ENCODE measurements at regions not wholly inside any gene's neighbourhood (a gene's known extent, or its start where the extent isn't known, plus 50 kb on each side); places are given as distances from the start of the nearest gene placed in this dataset.

DNA sequence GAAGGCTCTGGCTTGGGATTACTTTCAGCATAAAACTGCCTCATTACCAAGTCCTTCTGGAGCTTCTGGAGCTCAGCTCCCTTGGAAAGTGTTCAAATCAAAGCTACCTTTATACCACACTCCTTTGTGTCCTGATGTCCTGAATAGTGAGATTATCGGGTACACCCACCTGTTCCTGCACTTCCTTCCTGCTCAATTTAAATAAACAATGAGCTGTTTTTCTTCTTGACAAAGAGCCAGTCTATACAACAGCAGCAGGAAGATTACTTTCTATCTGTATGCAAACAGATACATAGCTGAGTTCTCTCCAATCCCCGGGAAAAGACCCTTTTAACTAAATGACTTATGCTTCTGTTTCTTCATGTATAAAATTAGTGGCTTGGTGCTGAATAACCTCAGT lies 258.0 kb upstream of the FMN2 start:
- no peak overlapping the region for H3K27ac ChIP-seq
- TF ChIP-seq POLR2AphosphoS5 (IDR thresholded peaks at IDR 0.05) (no peak), POLR2A (IDR thresholded peaks at IDR 0.05) (no peak), EP300 (IDR thresholded peaks at IDR 0.05) (no peak)
- TF ChIP-seq, protein P1, sequence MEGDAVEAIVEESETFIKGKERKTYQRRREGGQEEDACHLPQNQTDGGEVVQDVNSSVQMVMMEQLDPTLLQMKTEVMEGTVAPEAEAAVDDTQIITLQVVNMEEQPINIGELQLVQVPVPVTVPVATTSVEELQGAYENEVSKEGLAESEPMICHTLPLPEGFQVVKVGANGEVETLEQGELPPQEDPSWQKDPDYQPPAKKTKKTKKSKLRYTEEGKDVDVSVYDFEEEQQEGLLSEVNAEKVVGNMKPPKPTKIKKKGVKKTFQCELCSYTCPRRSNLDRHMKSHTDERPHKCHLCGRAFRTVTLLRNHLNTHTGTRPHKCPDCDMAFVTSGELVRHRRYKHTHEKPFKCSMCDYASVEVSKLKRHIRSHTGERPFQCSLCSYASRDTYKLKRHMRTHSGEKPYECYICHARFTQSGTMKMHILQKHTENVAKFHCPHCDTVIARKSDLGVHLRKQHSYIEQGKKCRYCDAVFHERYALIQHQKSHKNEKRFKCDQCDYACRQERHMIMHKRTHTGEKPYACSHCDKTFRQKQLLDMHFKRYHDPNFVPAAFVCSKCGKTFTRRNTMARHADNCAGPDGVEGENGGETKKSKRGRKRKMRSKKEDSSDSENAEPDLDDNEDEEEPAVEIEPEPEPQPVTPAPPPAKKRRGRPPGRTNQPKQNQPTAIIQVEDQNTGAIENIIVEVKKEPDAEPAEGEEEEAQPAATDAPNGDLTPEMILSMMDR (IDR thresholded peaks at IDR 0.05) = no peak
- H3K9me3 ChIP-seq = no peaks in the 10 kb centered on the region
- H3K36me3 ChIP-seq = no peaks in the 10 kb centered on the region
- ATAC-seq = no peak
- H3K4me3 ChIP-seq = no peak overlapping the region
- WGBS, 2 donors (ENCODE audit: low coverage in 1 of 2) = 23 to 48% methylated on average over 2 of the region's 2 CpGs
- H3K27me3 ChIP-seq = no peaks in the 10 kb centered on the region
- H3K4me1 ChIP-seq = peaks cover 0 to 11% (median 0%) of the 10 kb centered on the region in 3 donors

DNA sequence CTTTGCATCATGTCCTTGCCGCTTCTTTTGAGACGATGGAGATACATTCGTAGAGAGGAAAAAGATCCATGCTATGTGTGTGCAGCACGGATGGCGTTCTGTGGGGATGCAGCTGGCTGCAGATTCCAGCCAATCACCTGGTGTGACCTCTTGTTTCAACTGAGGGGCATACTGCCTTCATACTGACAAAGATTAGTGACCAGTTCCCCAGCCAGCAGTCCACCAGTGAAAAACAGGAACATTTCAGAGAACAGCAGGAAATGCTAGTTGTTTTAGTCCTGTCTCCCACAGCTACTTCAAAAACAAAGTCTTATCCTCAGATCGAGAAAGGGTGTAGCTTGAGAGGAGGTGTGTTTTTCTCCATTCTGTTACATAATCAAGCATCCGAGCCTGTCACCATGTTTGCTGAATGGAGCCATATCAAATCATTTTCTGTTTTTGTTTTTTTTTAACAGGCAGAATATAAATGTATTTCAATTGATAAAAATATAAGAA lies 255.7 kb upstream of the FMN2 start:
- no peak overlapping the region for H3K4me3 ChIP-seq
- H3K4me1 ChIP-seq = peaks cover 0 to 11% (median 0%) of the 10 kb centered on the region in 3 donors
- ATAC-seq = no peak
- WGBS, 2 donors (ENCODE audit: low coverage in 1 of 2) = 40 to 72% methylated on average over 2 to 7 of the region's 7 CpGs
- H3K36me3 ChIP-seq = no peaks in the 10 kb centered on the region
- H3K27ac ChIP-seq = no peak overlapping the region
- H3K27me3 ChIP-seq = no peaks in the 10 kb centered on the region
- no peaks in the 10 kb centered on the region for H3K9me3 ChIP-seq
- no peak for TF ChIP-seq POLR2A (IDR thresholded peaks at IDR 0.05)

DNA sequence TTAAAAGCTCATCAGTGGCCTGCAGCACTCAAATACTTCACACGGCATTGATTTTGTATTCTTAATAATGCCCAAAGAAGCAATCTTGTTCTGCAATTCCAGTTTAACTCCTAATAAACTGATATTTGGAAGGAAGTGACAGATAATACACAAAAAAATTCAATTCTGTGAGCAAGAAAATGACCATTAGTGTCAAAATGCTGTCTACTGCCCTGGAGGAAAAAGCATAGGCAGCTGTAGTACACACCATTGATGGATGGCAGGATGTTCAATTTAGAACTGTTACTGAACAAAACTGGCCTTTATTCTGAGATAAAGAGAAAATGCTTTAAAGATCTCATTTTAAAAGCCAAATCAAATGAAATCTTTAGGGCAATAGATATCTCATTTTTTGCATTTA lies 251.3 kb upstream of the FMN2 start:
- no peak for TF ChIP-seq POLR2AphosphoS5 (IDR thresholded peaks at IDR 0.05)
- TF ChIP-seq POLR2A (IDR thresholded peaks at IDR 0.05) = no peak
- no peak for TF ChIP-seq EP300 (IDR thresholded peaks at IDR 0.05)
- TF ChIP-seq, protein P1 (IDR thresholded peaks at IDR 0.05) = no peak

DNA sequence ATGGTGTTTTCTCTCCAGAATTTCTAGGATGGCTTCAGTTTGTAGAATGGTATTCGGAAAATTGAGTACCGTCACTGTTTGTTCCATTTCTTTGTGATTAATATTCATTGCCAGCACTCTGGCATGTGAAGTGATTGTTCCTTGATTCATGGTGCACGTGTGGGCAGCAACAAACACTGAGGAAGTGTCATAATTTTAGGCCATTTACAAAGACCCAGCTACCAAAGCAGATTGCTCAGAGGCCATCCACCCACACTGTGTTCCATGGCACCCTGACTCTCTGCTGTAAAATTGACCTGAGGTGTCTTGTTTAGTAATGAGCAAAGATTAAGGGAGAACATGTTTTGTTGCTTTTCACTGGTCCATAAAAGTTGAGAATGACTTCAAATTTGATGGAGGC lies 250.9 kb upstream of the FMN2 start:
- no peaks in the 10 kb centered on the region for H3K36me3 ChIP-seq
- TF ChIP-seq EP300 (IDR thresholded peaks at IDR 0.05) (no peak), POLR2AphosphoS5 (IDR thresholded peaks at IDR 0.05) (no peak), POLR2A (IDR thresholded peaks at IDR 0.05) (no peak)
- TF ChIP-seq, protein P1 (IDR thresholded peaks at IDR 0.05) = no peak
- no peaks in the 10 kb centered on the region for H3K4me1 ChIP-seq
- 50 to 58% methylated on average over 2 to 3 of the region's 3 CpGs for WGBS, 2 donors (ENCODE audit: low coverage in 1 of 2)
- ATAC-seq = no peak
- no peak overlapping the region for H3K27ac ChIP-seq
- H3K4me3 ChIP-seq = no peak overlapping the region
- no peaks in the 10 kb centered on the region for H3K27me3 ChIP-seq
- H3K9me3 ChIP-seq = no peaks in the 10 kb centered on the region

More for the DNA sequence above, 251.3 kb upstream of the FMN2 start:
- Histone ChIP-seq H3K36me3 (no peaks in the 10 kb centered on the region), H3K27ac (no peak overlapping the region), H3K9me3 (no peaks in the 10 kb centered on the region), H3K27me3 (no peaks in the 10 kb centered on the region), H3K4me3 (no peak overlapping the region), H3K4me1 (no peaks in the 10 kb centered on the region)
- no peak for ATAC-seq
- 67 to 92% methylated on average over 1 of the region's 1 CpG for WGBS, 2 donors (ENCODE audit: low coverage in 1 of 2)

DNA sequence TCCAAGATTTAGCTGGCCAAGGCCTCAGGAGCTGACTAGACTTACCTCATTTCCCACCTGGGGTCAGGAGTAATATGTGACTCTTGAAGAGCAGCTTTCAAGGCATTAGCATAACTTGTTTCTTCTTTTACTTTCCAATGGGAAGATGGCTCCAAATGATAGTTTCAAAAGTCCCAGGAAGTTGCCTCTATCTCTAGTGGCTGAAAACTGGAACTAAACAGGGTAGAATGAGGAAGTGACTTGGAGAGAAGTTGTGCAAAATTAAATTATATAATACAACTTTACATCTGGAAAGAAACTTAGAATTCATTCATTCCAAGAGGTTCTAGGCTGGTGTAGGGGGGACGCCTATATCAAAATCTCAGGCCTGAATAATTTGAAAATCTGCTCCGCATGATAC lies 250.1 kb upstream of the FMN2 start:
- Histone ChIP-seq H3K4me1 (no peaks in the 10 kb centered on the region), H3K27ac (no peak overlapping the region), H3K36me3 (no peaks in the 10 kb centered on the region), H3K9me3 (no peaks in the 10 kb centered on the region), H3K4me3 (no peak overlapping the region), H3K27me3 (no peaks in the 10 kb centered on the region)
- 89 to 100% methylated on average over 2 of the region's 2 CpGs for WGBS, 2 donors (ENCODE audit: low coverage in 1 of 2)
- ATAC-seq = no peak
- no peak for TF ChIP-seq POLR2A (IDR thresholded peaks at IDR 0.05)
- TF ChIP-seq EP300 (IDR thresholded peaks at IDR 0.05) = no peak
- TF ChIP-seq POLR2AphosphoS5 (IDR thresholded peaks at IDR 0.05) = no peak
- TF ChIP-seq, protein P1 (IDR thresholded peaks at IDR 0.05) = no peak
